ENCODE measurements at regions not wholly inside any gene's neighbourhood (a gene's known extent, or its start where the extent isn't known, plus 50 kb on each side); places are given as distances from the start of the nearest gene placed in this dataset.

DNA sequence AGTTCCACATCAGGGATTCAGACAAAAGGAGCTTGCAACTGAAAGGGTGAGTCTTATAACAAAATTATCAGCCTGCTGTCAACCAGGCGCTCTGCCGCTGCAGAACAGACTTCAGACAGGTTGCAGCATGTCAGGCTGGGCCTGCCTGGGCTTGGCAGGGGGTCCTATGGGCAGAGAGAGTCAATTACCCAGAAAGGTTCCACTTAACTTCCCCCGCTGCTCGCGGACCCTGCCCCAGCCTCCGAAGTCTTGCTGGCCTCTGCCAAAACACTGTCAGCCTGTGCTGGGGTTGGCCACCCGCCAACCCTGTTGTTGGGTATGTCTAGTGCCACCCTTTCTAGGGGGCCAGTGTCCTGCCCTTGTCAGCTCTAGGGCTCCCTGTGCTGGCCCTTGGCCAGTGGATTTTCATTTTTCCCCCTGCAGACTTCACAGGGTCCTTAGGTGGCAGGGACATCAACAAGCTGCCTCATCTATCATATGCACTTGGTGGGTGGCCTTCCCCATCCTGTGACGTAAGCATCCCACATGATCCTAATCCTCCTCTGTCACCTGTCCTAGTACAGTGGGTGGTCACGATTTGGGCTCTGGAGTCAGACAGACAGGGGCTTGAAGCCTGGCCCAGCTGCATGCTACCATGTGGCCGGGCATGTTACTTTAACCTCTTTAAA, 166.5 kb upstream of the CADM1 start:
- no peak for ATAC-seq
- WGBS (ENCODE audit: missing lambda C conversion rate): 59% methylated on average over 5 of the region's 10 CpGs
- ChIA-PET CTCF (interaction anchor here (1.2 to 1.5 kb wide), 2 partner anchors 10 to 13 kb away, joined by 3 read pairs; no protein-coding TSS in a partner anchor), POLR2A (no interaction called here)
- no peaks in the 10 kb centered on the region for H3K4me1 ChIP-seq
- DNase-seq (ENCODE audit: low read depth in 1 of 2, low spot score in 1 of 2): no peak
- TF ChIP-seq SREBF2 (IDR thresholded peaks at IDR 0.05) (no peak), POLR2AphosphoS2 (conservative IDR thresholded peaks at IDR 0.05; ENCODE audit: low read length) (no peak), EP300 (IDR thresholded peaks at IDR 0.05) (no peak), MYC (IDR thresholded peaks at IDR 0.05; ENCODE audit: borderline replicate concordance, low read length) (no peak), HOXB13 (CRISPR knock-in tag; IDR thresholded peaks at IDR 0.05; ENCODE audit: low read depth) (no peak), FOSB (CRISPR knock-in tag; IDR thresholded peaks at IDR 0.05) (no peak), EHF (CRISPR knock-in tag; IDR thresholded peaks at IDR 0.05) (no peak), FOXS1 (CRISPR knock-in tag; IDR thresholded peaks at IDR 0.05) (no peak), ZNF302 (CRISPR knock-in tag; IDR thresholded peaks at IDR 0.05) (no peak), TFCP2L1 (CRISPR knock-in tag; IDR thresholded peaks at IDR 0.05) (no peak), PHF8 (IDR thresholded peaks at IDR 0.05; ENCODE audit: borderline replicate concordance, low read depth) (no peak), KDM5A (IDR thresholded peaks at IDR 0.05) (no peak), MAFK (IDR thresholded peaks at IDR 0.05; ENCODE audit: partially characterized antibody) (no peak), NFE2L2 (conservative IDR thresholded peaks at IDR 0.05; ENCODE audit: low read length) (no peak)
- TF ChIP-seq, protein P1, sequence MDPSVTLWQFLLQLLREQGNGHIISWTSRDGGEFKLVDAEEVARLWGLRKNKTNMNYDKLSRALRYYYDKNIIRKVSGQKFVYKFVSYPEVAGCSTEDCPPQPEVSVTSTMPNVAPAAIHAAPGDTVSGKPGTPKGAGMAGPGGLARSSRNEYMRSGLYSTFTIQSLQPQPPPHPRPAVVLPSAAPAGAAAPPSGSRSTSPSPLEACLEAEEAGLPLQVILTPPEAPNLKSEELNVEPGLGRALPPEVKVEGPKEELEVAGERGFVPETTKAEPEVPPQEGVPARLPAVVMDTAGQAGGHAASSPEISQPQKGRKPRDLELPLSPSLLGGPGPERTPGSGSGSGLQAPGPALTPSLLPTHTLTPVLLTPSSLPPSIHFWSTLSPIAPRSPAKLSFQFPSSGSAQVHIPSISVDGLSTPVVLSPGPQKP (IDR thresholded peaks at IDR 0.05; ENCODE audit: low read depth, low read length): no peak
- TF ChIP-seq, protein P2, sequence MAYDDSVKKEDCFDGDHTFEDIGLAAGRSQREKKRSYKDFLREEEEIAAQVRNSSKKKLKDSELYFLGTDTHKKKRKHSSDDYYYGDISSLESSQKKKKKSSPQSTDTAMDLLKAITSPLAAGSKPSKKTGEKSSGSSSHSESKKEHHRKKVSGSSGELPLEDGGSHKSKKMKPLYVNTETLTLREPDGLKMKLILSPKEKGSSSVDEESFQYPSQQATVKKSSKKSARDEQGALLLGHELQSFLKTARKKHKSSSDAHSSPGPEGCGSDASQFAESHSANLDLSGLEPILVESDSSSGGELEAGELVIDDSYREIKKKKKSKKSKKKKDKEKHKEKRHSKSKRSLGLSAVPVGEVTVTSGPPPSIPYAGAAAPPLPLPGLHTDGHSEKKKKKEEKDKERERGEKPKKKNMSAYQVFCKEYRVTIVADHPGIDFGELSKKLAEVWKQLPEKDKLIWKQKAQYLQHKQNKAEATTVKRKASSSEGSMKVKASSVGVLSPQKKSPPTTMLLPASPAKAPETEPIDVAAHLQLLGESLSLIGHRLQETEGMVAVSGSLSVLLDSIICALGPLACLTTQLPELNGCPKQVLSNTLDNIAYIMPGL (CRISPR knock-in tag; IDR thresholded peaks at IDR 0.05; ENCODE audit: borderline replicate concordance): no peak
- FAIRE-seq: no peak
- no peak overlapping the region for H3K4me3 ChIP-seq
- H3K27ac ChIP-seq: no peak overlapping the region
- no peaks in the 10 kb centered on the region for H3K9me3 ChIP-seq
- no peak overlapping the region for H3K4me2 ChIP-seq

- no peak overlapping the region for H3K4me2 ChIP-seq
- FAIRE-seq (no peak), ATAC-seq (no peak), DNase-seq (ENCODE audit: low read depth in 1 of 2, low spot score in 1 of 2) (no peak)
- H3K4me1 ChIP-seq: no peaks in the 10 kb centered on the region
- no peak overlapping the region for H3K4me3 ChIP-seq
- 86% methylated on average over 1 of the region's 1 CpG for WGBS (ENCODE audit: missing lambda C conversion rate)
- no peak overlapping the region for H3K27ac ChIP-seq
- no peaks in the 10 kb centered on the region for H3K9me3 ChIP-seq
- POLR2A ChIA-PET: no interaction called here
- no peak for TF ChIP-seq RARB (CRISPR knock-in tag; IDR thresholded peaks at IDR 0.05)
- no peak for TF ChIP-seq FOSL2 (IDR thresholded peaks at IDR 0.05)
- TF ChIP-seq FOSL2 (CRISPR knock-in tag; IDR thresholded peaks at IDR 0.05): no peak
- TF ChIP-seq, protein P3, sequence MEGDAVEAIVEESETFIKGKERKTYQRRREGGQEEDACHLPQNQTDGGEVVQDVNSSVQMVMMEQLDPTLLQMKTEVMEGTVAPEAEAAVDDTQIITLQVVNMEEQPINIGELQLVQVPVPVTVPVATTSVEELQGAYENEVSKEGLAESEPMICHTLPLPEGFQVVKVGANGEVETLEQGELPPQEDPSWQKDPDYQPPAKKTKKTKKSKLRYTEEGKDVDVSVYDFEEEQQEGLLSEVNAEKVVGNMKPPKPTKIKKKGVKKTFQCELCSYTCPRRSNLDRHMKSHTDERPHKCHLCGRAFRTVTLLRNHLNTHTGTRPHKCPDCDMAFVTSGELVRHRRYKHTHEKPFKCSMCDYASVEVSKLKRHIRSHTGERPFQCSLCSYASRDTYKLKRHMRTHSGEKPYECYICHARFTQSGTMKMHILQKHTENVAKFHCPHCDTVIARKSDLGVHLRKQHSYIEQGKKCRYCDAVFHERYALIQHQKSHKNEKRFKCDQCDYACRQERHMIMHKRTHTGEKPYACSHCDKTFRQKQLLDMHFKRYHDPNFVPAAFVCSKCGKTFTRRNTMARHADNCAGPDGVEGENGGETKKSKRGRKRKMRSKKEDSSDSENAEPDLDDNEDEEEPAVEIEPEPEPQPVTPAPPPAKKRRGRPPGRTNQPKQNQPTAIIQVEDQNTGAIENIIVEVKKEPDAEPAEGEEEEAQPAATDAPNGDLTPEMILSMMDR (IDR thresholded peaks at IDR 0.05): no peak
- TF ChIP-seq EHF (CRISPR knock-in tag; IDR thresholded peaks at IDR 0.05): no peak
- TF ChIP-seq CBX2 (IDR thresholded peaks at IDR 0.05; ENCODE audit: borderline replicate concordance, low read depth): no peak
- TF ChIP-seq ZSCAN20 (CRISPR knock-in tag; IDR thresholded peaks at IDR 0.05): no peak
- TF ChIP-seq RCOR1 (IDR thresholded peaks at IDR 0.05; ENCODE audit: low read depth, low read length): no peak
- no peak for TF ChIP-seq EP300 (IDR thresholded peaks at IDR 0.05)
- TF ChIP-seq SMC3 (IDR thresholded peaks at IDR 0.05): no peak
- TF ChIP-seq ESRRA (IDR thresholded peaks at IDR 0.05; ENCODE audit: borderline replicate concordance, low read length): no peak
- TF ChIP-seq, protein P4, sequence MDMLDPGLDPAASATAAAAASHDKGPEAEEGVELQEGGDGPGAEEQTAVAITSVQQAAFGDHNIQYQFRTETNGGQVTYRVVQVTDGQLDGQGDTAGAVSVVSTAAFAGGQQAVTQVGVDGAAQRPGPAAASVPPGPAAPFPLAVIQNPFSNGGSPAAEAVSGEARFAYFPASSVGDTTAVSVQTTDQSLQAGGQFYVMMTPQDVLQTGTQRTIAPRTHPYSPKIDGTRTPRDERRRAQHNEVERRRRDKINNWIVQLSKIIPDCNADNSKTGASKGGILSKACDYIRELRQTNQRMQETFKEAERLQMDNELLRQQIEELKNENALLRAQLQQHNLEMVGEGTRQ (IDR thresholded peaks at IDR 0.05): no peak
- no peak for TF ChIP-seq JUNB (IDR thresholded peaks at IDR 0.05)
- CTCF ChIA-PET: no interaction called here
These were observed 161.7 kb upstream of the CADM1 start for GRCh38 chr11:115665958-115666357.
